ENCODE measurements at regions not wholly inside any gene's neighbourhood (a gene's known extent, or its start where the extent isn't known, plus 50 kb on each side); places are given as distances from the start of the nearest gene placed in this dataset.

GRCh38 chr14:73786636-73787485, 64.8 kb upstream of the PTGR2 start:
- Histone ChIP-seq H3K4me3 (peak overlapping the region; percentile 85), H3K9me3 (replicated peaks) (no peaks in the 10 kb centered on the region), H3K27me3 (replicated peaks) (no peaks in the 10 kb centered on the region), H3K36me3 (peaks cover 6% of the 10 kb centered on the region; the same call in 1 of the 2 replicates), H3K27ac (peak overlapping the region; percentile 69), H3K4me1 (replicated peaks) (peaks cover 61% of the 10 kb centered on the region)
- peak; percentile 41 to 53 for DNase-seq (ENCODE audit: low read depth in 1 of 2, low spot score in 2 of 2)

- DNase-seq (ENCODE audit: low read depth in 1 of 2, low spot score in 2 of 2), result peak; percentile 80 to 84
- no peaks in the 10 kb centered on the region for H3K9me3 ChIP-seq (replicated peaks)
- no peaks in the 10 kb centered on the region for H3K27me3 ChIP-seq (replicated peaks)
- H3K4me1 ChIP-seq (replicated peaks), result peaks cover 61% of the 10 kb centered on the region
- peak overlapping the region; percentile 85 for H3K4me3 ChIP-seq
- H3K36me3 ChIP-seq, result peaks cover 7% of the 10 kb centered on the region; the same call in 1 of the 2 replicates
- peak overlapping the region; percentile 69 for H3K27ac ChIP-seq
Observed at GRCh38 chr14:73785834-73786635, 65.6 kb upstream of the PTGR2 start.

GRCh38 chr14:73785336-73785833, 66.2 kb upstream of the PTGR2 start:
- Histone ChIP-seq H3K36me3 (peaks cover 9% of the 10 kb centered on the region; the same call in 1 of the 2 replicates), H3K27me3 (replicated peaks) (no peaks in the 10 kb centered on the region), H3K4me3 (peak overlapping the region; percentile 85), H3K9me3 (replicated peaks) (no peaks in the 10 kb centered on the region), H3K27ac (peak overlapping the region; percentile 69), H3K4me1 (replicated peaks) (peaks cover 58% of the 10 kb centered on the region)
- peak; percentile 78 to 88 for DNase-seq (ENCODE audit: low read depth in 1 of 2, low spot score in 2 of 2)

GRCh38 chr14:73784988-73785313, 66.7 kb upstream of the PTGR2 start:
- peaks cover 54% of the 10 kb centered on the region for H3K4me1 ChIP-seq (replicated peaks)
- peaks cover 9% of the 10 kb centered on the region; the same call in 1 of the 2 replicates for H3K36me3 ChIP-seq
- no peaks in the 10 kb centered on the region for H3K9me3 ChIP-seq (replicated peaks)
- H3K27ac ChIP-seq, result peak overlapping the region; percentile 69
- peak overlapping the region; percentile 85; the same call in 1 of the 2 replicates for H3K4me3 ChIP-seq
- no peak for DNase-seq (ENCODE audit: low read depth in 1 of 2, low spot score in 2 of 2)
- H3K27me3 ChIP-seq (replicated peaks), result no peaks in the 10 kb centered on the region

GRCh38 chr14:73784181-73784987, 67.2 kb upstream of the PTGR2 start:
- no peak for DNase-seq (ENCODE audit: low read depth in 1 of 2, low spot score in 2 of 2)
- Histone ChIP-seq H3K4me1 (replicated peaks) (peaks cover 50% of the 10 kb centered on the region), H3K27me3 (replicated peaks) (no peaks in the 10 kb centered on the region), H3K4me3 (no peak overlapping the region), H3K27ac (no peak overlapping the region), H3K9me3 (replicated peaks) (no peaks in the 10 kb centered on the region), H3K36me3 (peaks cover 9% of the 10 kb centered on the region; the same call in 1 of the 2 replicates)

- peak overlapping the region; percentile 22; the same call in 1 of the 2 replicates for H3K27ac ChIP-seq
- no peaks in the 10 kb centered on the region for H3K27me3 ChIP-seq (replicated peaks)
- peak in 1 of 2 experiments; percentile 10 for DNase-seq (ENCODE audit: low read depth in 1 of 2, low spot score in 2 of 2)
- peaks cover 44% of the 10 kb centered on the region for H3K4me1 ChIP-seq (replicated peaks)
- H3K4me3 ChIP-seq, result no peak overlapping the region
- no peaks in the 10 kb centered on the region for H3K9me3 ChIP-seq (replicated peaks)
- peaks cover 9% of the 10 kb centered on the region; the same call in 1 of the 2 replicates for H3K36me3 ChIP-seq
Observed at GRCh38 chr14:73783107-73783727, 68.4 kb upstream of the PTGR2 start.

GRCh38 chr14:73782623-73783022, 68.4 kb upstream of the PNMA1 start:
- H3K4me1 ChIP-seq (replicated peaks), result peaks cover 40% of the 10 kb centered on the region
- no peak overlapping the region for H3K27ac ChIP-seq
- H3K4me3 ChIP-seq, result no peak overlapping the region
- H3K27me3 ChIP-seq (replicated peaks), result no peaks in the 10 kb centered on the region
- DNase-seq (ENCODE audit: low read depth in 1 of 2, low spot score in 2 of 2), result no peak
- peaks cover 9% of the 10 kb centered on the region; the same call in 1 of the 2 replicates for H3K36me3 ChIP-seq
- no peaks in the 10 kb centered on the region for H3K9me3 ChIP-seq (replicated peaks)

GRCh38 chr14:73780896-73781295, 66.7 kb upstream of the PNMA1 start:
- Histone ChIP-seq H3K36me3 (peaks cover 9% of the 10 kb centered on the region; the same call in 1 of the 2 replicates), H3K27me3 (replicated peaks) (no peaks in the 10 kb centered on the region), H3K4me1 (replicated peaks) (peaks cover 35% of the 10 kb centered on the region), H3K9me3 (replicated peaks) (no peaks in the 10 kb centered on the region), H3K27ac (no peak overlapping the region), H3K4me3 (no peak overlapping the region)
- DNase-seq (ENCODE audit: low read depth in 1 of 2, low spot score in 2 of 2), result no peak

GRCh38 chr14:73780391-73780790, 66.2 kb upstream of the PNMA1 start:
- peaks cover 9% of the 10 kb centered on the region; the same call in 1 of the 2 replicates for H3K36me3 ChIP-seq
- no peaks in the 10 kb centered on the region for H3K27me3 ChIP-seq (replicated peaks)
- no peak overlapping the region for H3K27ac ChIP-seq
- no peak for DNase-seq (ENCODE audit: low read depth in 1 of 2, low spot score in 2 of 2)
- peaks cover 30% of the 10 kb centered on the region for H3K4me1 ChIP-seq (replicated peaks)
- H3K4me3 ChIP-seq, result no peak overlapping the region
- H3K9me3 ChIP-seq (replicated peaks), result no peaks in the 10 kb centered on the region

- no peaks in the 10 kb centered on the region for H3K27me3 ChIP-seq (replicated peaks)
- peaks cover 13% of the 10 kb centered on the region for H3K4me1 ChIP-seq (replicated peaks)
- H3K36me3 ChIP-seq, result peaks cover 9% of the 10 kb centered on the region; the same call in 1 of the 2 replicates
- H3K27ac ChIP-seq, result no peak overlapping the region
- no peak for DNase-seq (ENCODE audit: low read depth in 1 of 2, low spot score in 2 of 2)
- no peak overlapping the region for H3K4me3 ChIP-seq
- no peaks in the 10 kb centered on the region for H3K9me3 ChIP-seq (replicated peaks)
Observed at GRCh38 chr14:73778736-73779135, 64.6 kb upstream of the PNMA1 start.

- Histone ChIP-seq H3K4me1 (replicated peaks) (peaks cover under 1% of the 10 kb centered on the region; the same call in 1 of the 2 replicates), H3K27ac (no peak overlapping the region), H3K4me3 (no peak overlapping the region), H3K27me3 (replicated peaks) (no peaks in the 10 kb centered on the region), H3K9me3 (replicated peaks) (no peaks in the 10 kb centered on the region), H3K36me3 (peaks cover 5% of the 10 kb centered on the region; the same call in 1 of the 2 replicates)
- DNase-seq (ENCODE audit: low read depth in 1 of 2, low spot score in 2 of 2), result no peak
Observed at GRCh38 chr14:73777420-73777819, 63.2 kb upstream of the PNMA1 start.

GRCh38 chr14:73776194-73776537, 62.0 kb upstream of the PNMA1 start:
- 0 out of 2 replicates have a peak, but pooled peaks cover 3% of the 10 kb centered on the region for H3K36me3 ChIP-seq

More at GRCh38 chr14:73776194-73776537, 62.0 kb upstream of the PNMA1 start:
- Histone ChIP-seq H3K4me3 (no peak overlapping the region), H3K9me3 (replicated peaks) (no peaks in the 10 kb centered on the region), H3K4me1 (replicated peaks) (no peaks in the 10 kb centered on the region), H3K27me3 (replicated peaks) (no peaks in the 10 kb centered on the region), H3K27ac (no peak overlapping the region)
- DNase-seq (ENCODE audit: low read depth in 1 of 2, low spot score in 2 of 2), result no peak

Data from SJSA1 (cell line).